Keratinocyte (primary cell): ENCODE measurements at regions not wholly inside any gene's neighbourhood (a gene's known extent, or its start where the extent isn't known, plus 50 kb on each side); places are given as distances from the start of the nearest gene placed in this dataset.

ENCODE experiments used
- CTCF ChIP-seq, 3 experiments: IDR thresholded peaks in 1 of 3; conservative IDR thresholded peaks in 1 of 3; optimal IDR thresholded peaks in 1 of 3; 2 replicates in 2 of 3; 3 replicates in 1 of 3; pipeline versions ENCODE3 to v1.5.1; 2011; ENCODE audit warnings: low read length in 3 of 3, mild to moderate bottlenecking in 3 of 3, moderate library complexity in 2 of 3, control low read depth in 1 of 3, inconsistent platforms in 1 of 3; ENCODE audit not compliant: insufficient read depth in 2 of 3; ENCODE audit errors: extremely low read depth in 1 of 3
- EZH2 ChIP-seq: IDR thresholded peaks from one replicate; pipeline ENCODE4 v1.6.1; 2012; ENCODE audit warnings: inconsistent platforms, mild to moderate bottlenecking, low read length, moderate library complexity

GRCh38 chr20:53681352-53682212, 87.9 kb upstream of the ZNF217 start:
- TF ChIP-seq CTCF (optimal IDR thresholded peaks at IDR 0.05 in 1 of 3, IDR thresholded peaks at IDR 0.05 in 1 of 3, conservative IDR thresholded peaks at IDR 0.05 in 1 of 3; ENCODE audit: extremely low read depth in 1 of 3, insufficient read depth in 2 of 3, low read length in 3 of 3) (no peak), EZH2 (no peak)
